GM18517 (cell line): ENCODE measurements at regions not wholly inside any gene's neighbourhood (a gene's known extent, or its start where the extent isn't known, plus 50 kb on each side); places are given as distances from the start of the nearest gene placed in this dataset.

Source experiments
- ATAC-seq: cut with Tn5 transposase; IDR thresholded peaks from one replicate; pipeline ENCODE4 v1.9.1; 2021; ENCODE audit warnings: mild to moderate bottlenecking, moderate library complexity; ENCODE audit not compliant: unreplicated experiment

GRCh38 chr11:127471662-127472061 is 471.1 kb upstream of the KIRREL3 start:
- ATAC-seq, result no peak

- ATAC-seq, result no peak
Measured at GRCh38 chr11:127470306-127470884, 469.8 kb upstream of the KIRREL3 start.

- ATAC-seq, result no peak
Measured at GRCh38 chr11:127464325-127464724, 463.8 kb upstream of the KIRREL3 start.

GRCh38 chr11:127462065-127462344 is 461.4 kb upstream of the KIRREL3 start:
- ATAC-seq, result no peak

- ATAC-seq, result no peak
Measured at GRCh38 chr11:127461241-127462064, 460.9 kb upstream of the KIRREL3 start.

- ATAC-seq, result no peak
Measured at GRCh38 chr11:127458561-127458960, 458.0 kb upstream of the KIRREL3 start.

- ATAC-seq, result no peak
Measured at GRCh38 chr11:127454856-127455255, 454.3 kb upstream of the KIRREL3 start.

GRCh38 chr11:127452533-127452932 is 452.0 kb upstream of the KIRREL3 start:
- ATAC-seq, result no peak

GRCh38 chr11:127451861-127452260 is 451.3 kb upstream of the KIRREL3 start:
- ATAC-seq, result no peak

- no peak for ATAC-seq
Measured at GRCh38 chr11:127448101-127448500, 447.5 kb upstream of the KIRREL3 start.

GRCh38 chr11:127445476-127445875 is 444.9 kb upstream of the KIRREL3 start:
- no peak for ATAC-seq

GRCh38 chr11:127443297-127443696 is 442.7 kb upstream of the KIRREL3 start:
- ATAC-seq, result no peak

- ATAC-seq, result no peak
Measured at GRCh38 chr11:127440616-127441015, 440.0 kb upstream of the KIRREL3 start.

- ATAC-seq, result no peak
Measured at GRCh38 chr11:127425281-127425680, 424.7 kb upstream of the KIRREL3 start.

GRCh38 chr11:127424661-127425060 is 424.1 kb upstream of the KIRREL3 start:
- no peak for ATAC-seq

- ATAC-seq, result no peak
Measured at GRCh38 chr11:127420139-127420538, 419.6 kb upstream of the KIRREL3 start.

- ATAC-seq, result no peak
Measured at GRCh38 chr11:127412722-127413380, 412.3 kb upstream of the KIRREL3 start.

GRCh38 chr11:127412234-127412633 is 411.7 kb upstream of the KIRREL3 start:
- no peak for ATAC-seq

- ATAC-seq, result no peak
Measured at GRCh38 chr11:127411283-127411682, 410.7 kb upstream of the KIRREL3 start.

- no peak for ATAC-seq
Measured at GRCh38 chr11:127395034-127395433, 394.5 kb upstream of the KIRREL3 start.

GRCh38 chr11:127393460-127393997 is 393.0 kb upstream of the KIRREL3 start:
- no peak for ATAC-seq

GRCh38 chr11:127392575-127392974 is 392.0 kb upstream of the KIRREL3 start:
- ATAC-seq, result no peak
